HAP-1 (cell line): ENCODE measurements at regions not wholly inside any gene's neighbourhood (a gene's known extent, or its start where the extent isn't known, plus 50 kb on each side); places are given as distances from the start of the nearest gene placed in this dataset.
A peak's percentile ranks its signal among the peaks of the same experiment; 100 is the strongest.
"Not testable (repeated sequence)": the region's sequence is repeated elsewhere in the genome, so short reads cannot be mapped to it uniquely, and the experiment has no call there.

ENCODE experiments used
- DNase-seq, 2 experiments: peaks; one replicate each; pipeline ENCODE4 v3.0.0-alpha.2; 2016 to 2020; ENCODE audit warnings: low spot score in 2 of 2
- H3K27me3 ChIP-seq: fragments of 250-450 bp; sonication (Bioruptor Pico); 2 replicates; pipeline ENCODE4 v1.5.1; 2020; ENCODE audit warnings: low read depth, mild to moderate bottlenecking, moderate library complexity
- H3K36me3 ChIP-seq: fragments of 250-450 bp; sonication (Bioruptor Pico); replicated peaks from 2 replicates; pipeline ENCODE4 v1.5.1; 2020; ENCODE audit warnings: mild to moderate bottlenecking
- H3K4me1 ChIP-seq: fragments of 250-450 bp; sonication (Bioruptor Pico); 2 replicates; pipeline ENCODE4 v1.5.1; 2020; ENCODE audit warnings: mild to moderate bottlenecking
- H3K4me3 ChIP-seq: fragments of 250-450 bp; sonication (Bioruptor Pico); 2 replicates; pipeline ENCODE4 v1.5.1; 2020; ENCODE audit warnings: mild to moderate bottlenecking, moderate library complexity
- H3K9me3 ChIP-seq: fragments of 250-450 bp; sonication (Bioruptor Pico); 2 replicates; pipeline ENCODE4 v1.5.1; 2020; ENCODE audit warnings: mild to moderate bottlenecking, moderate library complexity
- in situ Hi-C: fragments of 300-500 bp; cut with MboI; formaldehyde crosslinking; loops from 3 replicates; pipeline ENCODE4 v1.14.3; 2020; ENCODE audit warnings: low sequenced_read_pairs, inconsistent platforms, mixed read lengths

GRCh38 chr17:30731210-30732132 is 93.0 kb downstream of the CRLF3 start:
- H3K9me3 ChIP-seq, in situ Hi-C loops: not testable (repeated sequence)
- peak; percentile 63 to 90 for DNase-seq

GRCh38 chr17:30730837-30731209 is 93.7 kb downstream of the CRLF3 start:
- H3K9me3 ChIP-seq, in situ Hi-C loops, H3K27me3 ChIP-seq, H3K36me3 ChIP-seq, DNase-seq, H3K4me1 ChIP-seq: not testable (repeated sequence)
- peak overlapping the region; percentile 84 for H3K4me3 ChIP-seq

More at GRCh38 chr17:30731210-30732132, 93.0 kb downstream of the CRLF3 start:
- not testable (repeated sequence) for H3K36me3 ChIP-seq, H3K4me1 ChIP-seq, H3K27me3 ChIP-seq
- H3K4me3 ChIP-seq, result peak overlapping the region; percentile 84

GRCh38 chr17:30730171-30730836 is 94.2 kb downstream of the CRLF3 start:
- in situ Hi-C loops, H3K4me3 ChIP-seq, H3K36me3 ChIP-seq: not testable (repeated sequence)

GRCh38 chr17:30729471-30730170 is 94.9 kb downstream of the CRLF3 start:
- H3K27me3 ChIP-seq, H3K4me1 ChIP-seq, H3K4me3 ChIP-seq, H3K36me3 ChIP-seq, H3K9me3 ChIP-seq, in situ Hi-C loops: not testable (repeated sequence)
- peak in 1 of 2 experiments; percentile 10 for DNase-seq

More at GRCh38 chr17:30730171-30730836, 94.2 kb downstream of the CRLF3 start:
- peak in 1 of 2 experiments; percentile 4 for DNase-seq
- H3K4me1 ChIP-seq, H3K27me3 ChIP-seq, H3K9me3 ChIP-seq: not testable (repeated sequence)

GRCh38 chr17:30727517-30727916 is 97.0 kb downstream of the CRLF3 start:
- H3K9me3 ChIP-seq, H3K4me1 ChIP-seq, H3K36me3 ChIP-seq, in situ Hi-C loops, H3K27me3 ChIP-seq, H3K4me3 ChIP-seq: not testable (repeated sequence)
- peak in 1 of 2 experiments; percentile 4 for DNase-seq

GRCh38 chr17:30726734-30727133 is 97.8 kb downstream of the CRLF3 start:
- H3K27me3 ChIP-seq, H3K4me3 ChIP-seq, in situ Hi-C loops, H3K9me3 ChIP-seq, H3K36me3 ChIP-seq, H3K4me1 ChIP-seq: not testable (repeated sequence)
- DNase-seq, result peak in 1 of 2 experiments; percentile 1

- H3K4me1 ChIP-seq, H3K9me3 ChIP-seq, H3K36me3 ChIP-seq, H3K27me3 ChIP-seq, H3K4me3 ChIP-seq, in situ Hi-C loops: not testable (repeated sequence)
- peak in 1 of 2 experiments; percentile 1 for DNase-seq
Measured at GRCh38 chr17:30726310-30726709, 98.2 kb downstream of the CRLF3 start.

GRCh38 chr17:30724034-30724650 is 100.3 kb downstream of the CRLF3 start:
- peak in 1 of 2 experiments; percentile 4 for DNase-seq
- H3K4me1 ChIP-seq, H3K9me3 ChIP-seq, H3K4me3 ChIP-seq, H3K27me3 ChIP-seq, H3K36me3 ChIP-seq: not testable (repeated sequence)
- in situ Hi-C loops, result loop anchor here (25.0 kb wide), 1 partner anchor 612 kb away; the partner anchor contains the start of gene NSRP1

GRCh38 chr17:30722114-30722780 is 102.2 kb downstream of the CRLF3 start:
- not testable (repeated sequence) for H3K9me3 ChIP-seq, H3K36me3 ChIP-seq, H3K4me1 ChIP-seq, H3K27me3 ChIP-seq, H3K4me3 ChIP-seq
- in situ Hi-C loops, result loop anchor here (25.0 kb wide), 1 partner anchor 610 kb away; the partner anchor contains the start of gene NSRP1
- peak in 1 of 2 experiments; percentile 4 for DNase-seq

GRCh38 chr17:30720971-30721370 is 103.5 kb downstream of the CRLF3 start:
- H3K27me3 ChIP-seq, H3K4me1 ChIP-seq, H3K4me3 ChIP-seq, H3K36me3 ChIP-seq, H3K9me3 ChIP-seq: not testable (repeated sequence)
- DNase-seq, result peak in 1 of 2 experiments; percentile 3
- in situ Hi-C loops, result loop anchor here (25.0 kb wide), 1 partner anchor 609 kb away; the partner anchor contains the start of gene NSRP1

GRCh38 chr17:30720013-30720471 is 104.5 kb downstream of the CRLF3 start:
- Histone ChIP-seq H3K27me3 (no peaks in the 10 kb centered on the region), H3K9me3 (no peaks in the 10 kb centered on the region), H3K36me3 (peaks cover 4% of the 10 kb centered on the region), H3K4me1 (no peaks in the 10 kb centered on the region), H3K4me3 (no peak overlapping the region)
- in situ Hi-C loops, result loop anchor here (25.0 kb wide), 1 partner anchor 608 kb away; the partner anchor contains the start of gene NSRP1
- peak in 1 of 2 experiments; percentile 6 for DNase-seq

- in situ Hi-C loops, result loop anchor here (10.0 to 25.0 kb wide), 2 partner anchors 245 to 607 kb away; partner anchors contain the start of genes GOSR1 and NSRP1
- peak in 1 of 2 experiments; percentile 82 for DNase-seq
- H3K4me3 ChIP-seq, H3K27me3 ChIP-seq, H3K9me3 ChIP-seq, H3K4me1 ChIP-seq, H3K36me3 ChIP-seq: not testable (repeated sequence)
Measured at GRCh38 chr17:30719131-30719973, 105.1 kb downstream of the CRLF3 start.
